ENCODE measurements at regions not wholly inside any gene's neighbourhood (a gene's known extent, or its start where the extent isn't known, plus 50 kb on each side); places are given as distances from the start of the nearest gene placed in this dataset.
A peak's percentile ranks its signal among the peaks of the same experiment; 100 is the strongest.

DNA sequence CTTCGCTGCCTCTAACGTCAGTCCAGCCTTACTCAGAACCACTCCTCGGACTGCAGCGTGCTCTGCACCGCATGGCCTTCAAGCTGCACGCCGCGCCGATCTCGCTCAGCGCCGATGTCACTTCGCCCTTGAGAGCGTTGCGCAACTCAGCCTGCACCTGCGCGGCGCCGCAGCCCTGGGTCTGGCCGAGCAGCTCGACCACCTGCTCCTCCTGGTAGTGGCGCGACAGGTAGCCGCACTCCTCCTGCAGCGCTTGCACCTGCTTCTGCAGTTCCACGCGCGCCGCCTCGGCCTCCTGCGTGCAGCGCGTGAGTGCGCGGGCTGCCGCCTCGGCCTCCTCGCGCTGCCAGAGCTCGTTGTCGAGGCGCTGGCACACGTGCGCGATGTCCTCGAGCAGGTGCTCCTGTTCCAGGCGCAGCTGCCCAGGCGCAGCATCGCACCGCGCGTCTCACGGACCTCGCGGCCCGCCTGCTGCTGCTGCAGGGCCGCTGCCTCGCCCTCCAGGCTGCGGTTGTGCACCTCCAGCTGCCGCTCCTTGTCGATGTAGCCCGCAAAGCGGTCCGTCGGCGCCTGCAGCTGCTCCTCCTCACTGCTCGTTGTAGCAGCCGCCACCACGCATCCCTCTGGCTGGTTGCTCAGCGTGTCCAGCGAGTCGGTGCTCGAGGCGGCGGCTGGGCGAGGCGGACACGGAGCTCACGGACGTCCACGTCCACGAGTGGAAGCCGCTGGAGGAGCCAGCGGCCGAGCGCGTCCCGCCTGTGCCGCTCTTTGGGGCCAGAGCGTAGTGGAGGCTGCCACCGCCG is 380.6 kb upstream of the CHD6 start:
- Histone ChIP-seq H3K79me1 (ENCODE audit: low read depth, low read length) (no peaks in the 10 kb centered on the region), H3K14ac (ENCODE audit: insufficient read length) (no peak overlapping the region), H2BK20ac (ENCODE audit: low read length) (no peak overlapping the region), H4K8ac (ENCODE audit: extremely low read depth, insufficient read depth, low read length) (no peak overlapping the region), H2BK120ac (replicated peaks; ENCODE audit: low read depth, low read length) (no peak overlapping the region), H4K20me1 (replicated peaks in 1 of 2; ENCODE audit: control insufficient read depth in 1 of 2, insufficient read depth in 2 of 2, low read length in 2 of 2) (no peaks in the 10 kb centered on the region), H2AFZ (ENCODE audit: low read length) (no peak overlapping the region), H3K4ac (replicated peaks; ENCODE audit: insufficient read length, low read depth, low read length) (no peak overlapping the region), H3K4me2 (ENCODE audit: insufficient read depth in 1 of 2, low read depth in 2 of 2, low read length in 2 of 2) (no peak overlapping the region), H3K36me3 (ENCODE audit: control insufficient read depth in 2 of 4, insufficient read depth in 4 of 4, low read length in 3 of 4) (no peaks in the 10 kb centered on the region), H2AK5ac (ENCODE audit: low read depth, low read length) (no peak overlapping the region), H3K27me3 (replicated peaks in 1 of 4; ENCODE audit: control insufficient read depth in 3 of 4, extremely low read depth in 1 of 4, insufficient read depth in 3 of 4, low read length in 3 of 4) (no peaks in the 10 kb centered on the region), H3K9me3 (ENCODE audit: insufficient read depth in 2 of 2, low read depth in 1 of 2, low read length in 1 of 2) (no peaks in the 10 kb centered on the region; a peak in 1 of 4 replicates), H3K23me2 (ENCODE audit: low read depth, low read length) (no peaks in the 10 kb centered on the region; the same call in 1 of the 2 replicates), H3K23ac (ENCODE audit: insufficient read length) (no peak overlapping the region), H2BK5ac (ENCODE audit: low read depth, low read length) (no peak overlapping the region), H3K18ac (ENCODE audit: extremely low read depth, low read length) (no peak overlapping the region), H3K27ac (ENCODE audit: low read depth, low read length) (no peak overlapping the region), H3K4me3 (ENCODE audit: extremely low read depth in 1 of 4, insufficient read depth in 2 of 4, low read depth in 3 of 4, low read length in 4 of 4) (no peak overlapping the region), H4K91ac (replicated peaks; ENCODE audit: insufficient read length, low read length) (no peak overlapping the region), H3K56ac (replicated peaks; ENCODE audit: insufficient read length, low read depth, low read length) (no peak overlapping the region), H3K4me1 (replicated peaks in 1 of 4; ENCODE audit: control insufficient read depth in 3 of 4, insufficient read depth in 4 of 4, low read length in 3 of 4) (no peaks in the 10 kb centered on the region), H2BK12ac (ENCODE audit: low read depth, low read length) (no peak overlapping the region), H4K5ac (ENCODE audit: insufficient read length, low read depth, low read length) (no peak overlapping the region), H2BK15ac (ENCODE audit: low read length) (no peak overlapping the region), H3K9ac (replicated peaks in 1 of 4; ENCODE audit: extremely low read depth in 1 of 4, low read depth in 3 of 4, low read length in 3 of 4) (no peak overlapping the region), H3K79me2 (ENCODE audit: control insufficient read depth in 1 of 2, insufficient read depth in 2 of 2, low read length in 2 of 2) (no peaks in the 10 kb centered on the region)
- CTCF ChIA-PET (ENCODE audit: partially characterized antibody) = interaction anchor here (1.0 kb wide), 1 partner anchor 16 kb away, joined by 3 read pairs; no protein-coding TSS in a partner anchor
- WGBS, 2 experiments (ENCODE audit: extremely low coverage in 1 of 2, insufficient coverage in 1 of 2, insufficient read length in 1 of 2, insufficient replicate concordance in 2 of 2, low coverage in 1 of 2, low lambda C conversion rate in 2 of 2, missing lambda C conversion rate in 1 of 2) = 95% methylated on average over 90 of the region's 92 CpGs; no CpG with 5 or more reads in 1 of the 2 experiments
- TF ChIP-seq CEBPB (IDR thresholded peaks at IDR 0.05; ENCODE audit: low read depth, low read length) (peak; percentile 61), RXRA (IDR thresholded peaks at IDR 0.05; ENCODE audit: insufficient read depth, low read depth, low read length) (no peak)
- POLR2A ChIA-PET (ENCODE audit: partially characterized antibody) = no interaction called here
- DNase-seq (ENCODE audit: low read depth in 1 of 2, low spot score in 2 of 2) (no peak), FAIRE-seq (no peak)

Measured in H1 (cell line).